GM23248 (cell line): ENCODE measurements at regions not wholly inside any gene's neighbourhood (a gene's known extent, or its start where the extent isn't known, plus 50 kb on each side); places are given as distances from the start of the nearest gene placed in this dataset.

Experiments used
- DNase-seq: peaks from one replicate; pipeline ENCODE4 v3.0.0-alpha.2; 2015
- H2AFZ ChIP-seq: fragments of 200-600 bp; sonication (generic); 2 replicates; pipeline ENCODE4 v1.6.1; 2016; ENCODE audit warnings: antibody characterized with exemption
- H3F3A ChIP-seq: fragments of 200-600 bp; sonication (generic); 2 replicates; pipeline ENCODE4 v1.6.1; 2016; ENCODE audit warnings: mild to moderate bottlenecking, antibody characterized with exemption, mixed run types; ENCODE audit not compliant: insufficient read depth
- H3K27ac ChIP-seq: fragments of 200-600 bp; sonication (generic); 2 replicates; pipeline ENCODE4 v1.5.1; 2016; ENCODE audit warnings: mild to moderate bottlenecking
- H3K27me3 ChIP-seq: fragments of 200-600 bp; sonication (generic); replicated peaks from 2 replicates; pipeline ENCODE4 v1.6.1; 2016; ENCODE audit warnings: mild to moderate bottlenecking; ENCODE audit not compliant: insufficient read depth
- H3K36me3 ChIP-seq: fragments of 200-600 bp; sonication (generic); 2 replicates; pipeline ENCODE4 v1.6.1; 2016; ENCODE audit warnings: low read depth, mild to moderate bottlenecking
- H3K4me1 ChIP-seq: fragments of 200-600 bp; sonication (generic); 2 replicates; pipeline ENCODE4 v1.6.1; 2016; ENCODE audit warnings: mild to moderate bottlenecking; ENCODE audit not compliant: insufficient read depth
- H3K4me2 ChIP-seq: fragments of 200-600 bp; sonication (generic); one replicate; pipeline ENCODE4 v1.6.1; 2016; ENCODE audit warnings: mild to moderate bottlenecking; ENCODE audit not compliant: unreplicated experiment
- H3K4me3 ChIP-seq: fragments of 200-600 bp; sonication (generic); 2 replicates; pipeline ENCODE4 v1.5.1; 2016; ENCODE audit warnings: mild to moderate bottlenecking
- H3K79me2 ChIP-seq: fragments of 200-600 bp; sonication (generic); 2 replicates; pipeline ENCODE4 v1.6.1; 2016; ENCODE audit warnings: mild to moderate bottlenecking; ENCODE audit not compliant: insufficient read depth
- H3K9ac ChIP-seq: fragments of 200-600 bp; sonication (generic); 2 replicates; pipeline ENCODE4 v1.6.1; 2016; ENCODE audit warnings: mild to moderate bottlenecking
- H3K9me2 ChIP-seq: fragments of 200-600 bp; sonication (generic); 2 replicates; pipeline ENCODE4 v1.6.1; 2016; ENCODE audit warnings: mixed run types, mild to moderate bottlenecking, moderate library complexity; ENCODE audit not compliant: insufficient read depth
- H3K9me3 ChIP-seq: fragments of 200-600 bp; sonication (generic); one replicate; pipeline ENCODE4 v1.6.1; 2017; ENCODE audit warnings: low read depth
- H4K20me1 ChIP-seq: fragments of 200-600 bp; sonication (generic); 2 replicates; pipeline ENCODE4 v1.6.0; 2016; ENCODE audit not compliant: insufficient read depth
- EZH2 ChIP-seq: fragments of 200-600 bp; sonication (generic); IDR thresholded peaks from 2 replicates; pipeline ENCODE4 v1.6.1; 2018; ENCODE audit warnings: antibody characterized with exemption, mild to moderate bottlenecking; ENCODE audit not compliant: insufficient read depth, poor library complexity, severe bottlenecking
- EZH2phosphoT487 ChIP-seq: fragments of 200-600 bp; sonication (generic); IDR thresholded peaks from 2 replicates; pipeline ENCODE4 v1.6.1; 2018; ENCODE audit warnings: antibody characterized with exemption, moderate library complexity, mild to moderate bottlenecking, low read depth; ENCODE audit not compliant: insufficient read depth
- WGBS, 2 experiments: methylation state at CpG; one replicate each; pipeline ENCODE4 v1.1.6; 2015 to 2017; ENCODE audit warnings: low lambda C conversion rate in 2 of 2, low coverage in 1 of 2; ENCODE audit errors: missing lambda C conversion rate in 2 of 2; 5-methylcytosine and 5-hydroxymethylcytosine counted together
- in situ Hi-C: fragments of 300-500 bp; cut with MboI; formaldehyde crosslinking; loops from 2 replicates; pipeline ENCODE4 v1.15.0; 2020

DNA sequence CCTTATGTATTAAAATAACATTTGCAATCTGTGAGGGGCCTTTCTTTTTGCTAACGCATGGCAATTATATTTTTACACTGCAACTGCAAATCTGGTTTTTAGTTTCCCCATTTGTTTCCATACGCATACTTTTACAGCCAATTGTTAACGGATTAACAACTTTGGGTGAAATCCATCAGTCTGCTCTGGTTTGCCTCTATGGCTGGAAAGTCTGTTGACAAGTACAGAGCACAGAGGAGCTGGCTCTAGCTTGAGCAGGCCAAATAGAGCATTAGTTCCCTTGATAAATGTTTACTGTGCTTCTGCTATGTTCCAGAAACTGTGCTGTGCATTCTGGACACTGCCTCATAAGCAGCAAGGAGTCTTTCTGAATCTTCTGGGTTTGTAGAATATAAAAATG, 400.4 kb upstream of the KIF2A start:
- 2 to 3% methylated on average over 3 of the region's 3 CpGs for WGBS, 2 experiments
- no peak overlapping the region for H3K9ac ChIP-seq
- no peak overlapping the region for H3K4me3 ChIP-seq
- H3K79me2 ChIP-seq = no peaks in the 10 kb centered on the region
- TF ChIP-seq EZH2phosphoT487 (no peak), EZH2 (no peak)
- no peaks in the 10 kb centered on the region for H3K9me3 ChIP-seq
- H3K9me2 ChIP-seq = no peaks in the 10 kb centered on the region
- H2AFZ ChIP-seq = no peak overlapping the region
- DNase-seq = no peak
- H3F3A ChIP-seq = no peaks in the 10 kb centered on the region
- no peak overlapping the region for H3K4me2 ChIP-seq
- no peak overlapping the region for H3K27ac ChIP-seq
- no peaks in the 10 kb centered on the region for H3K4me1 ChIP-seq
- H3K36me3 ChIP-seq = no peaks in the 10 kb centered on the region
- no peaks in the 10 kb centered on the region for H3K27me3 ChIP-seq
- no peaks in the 10 kb centered on the region for H4K20me1 ChIP-seq
- in situ Hi-C loops = no loop called here

DNA sequence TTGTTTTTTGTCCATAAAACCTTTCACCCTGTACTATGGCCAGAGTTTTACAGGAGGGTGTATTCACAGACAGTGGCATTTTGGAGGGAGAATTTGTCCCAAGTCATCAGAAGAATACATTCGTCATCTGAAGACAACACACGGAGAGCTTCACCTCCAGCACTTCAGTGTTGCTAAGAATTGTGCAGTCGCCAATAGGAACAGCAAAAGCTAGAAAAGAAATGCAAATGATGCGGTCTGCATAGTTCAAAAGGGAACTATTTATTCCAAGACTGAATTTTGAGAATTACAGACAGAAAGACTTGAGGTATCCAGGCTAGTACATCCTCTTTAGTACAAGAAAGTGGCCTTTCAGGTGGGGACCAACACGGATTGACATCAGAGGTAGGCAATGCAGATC, 399.2 kb upstream of the KIF2A start:
- Histone ChIP-seq H3K9ac (no peak overlapping the region), H3K79me2 (no peaks in the 10 kb centered on the region), H3K27ac (no peak overlapping the region), H2AFZ (no peak overlapping the region), H3F3A (no peaks in the 10 kb centered on the region), H4K20me1 (no peaks in the 10 kb centered on the region), H3K9me3 (no peaks in the 10 kb centered on the region), H3K9me2 (no peaks in the 10 kb centered on the region), H3K4me2 (no peak overlapping the region), H3K36me3 (no peaks in the 10 kb centered on the region), H3K27me3 (no peaks in the 10 kb centered on the region), H3K4me3 (no peak overlapping the region), H3K4me1 (no peaks in the 10 kb centered on the region)
- DNase-seq = no peak
- WGBS, 2 experiments = 34 to 35% methylated on average over 5 of the region's 5 CpGs
- no peak for TF ChIP-seq EZH2
- in situ Hi-C loops = no loop called here

- no peak overlapping the region for H3K9ac ChIP-seq
- no peak overlapping the region for H3K4me2 ChIP-seq
- no peak overlapping the region for H2AFZ ChIP-seq
- no peaks in the 10 kb centered on the region for H3K79me2 ChIP-seq
- in situ Hi-C loops = no loop called here
- H3K9me2 ChIP-seq = no peaks in the 10 kb centered on the region
- no peaks in the 10 kb centered on the region for H3K36me3 ChIP-seq
- no peaks in the 10 kb centered on the region for H3K9me3 ChIP-seq
- H3K4me1 ChIP-seq = no peaks in the 10 kb centered on the region
- 30 to 31% methylated on average over 4 of the region's 4 CpGs for WGBS, 2 experiments
- no peak overlapping the region for H3K4me3 ChIP-seq
- no peaks in the 10 kb centered on the region for H3F3A ChIP-seq
- H3K27ac ChIP-seq = no peak overlapping the region
- DNase-seq = no peak
- H3K27me3 ChIP-seq = no peaks in the 10 kb centered on the region
- TF ChIP-seq EZH2 = no peak
- H4K20me1 ChIP-seq = no peaks in the 10 kb centered on the region
Measured at GRCh38 chr5:61907995-61908394, 398.0 kb upstream of the KIF2A start.

GRCh38 chr5:61910771-61911170, 395.2 kb upstream of the KIF2A start:
- Histone ChIP-seq H3K4me1 (no peaks in the 10 kb centered on the region), H3K4me3 (no peak overlapping the region), H2AFZ (no peak overlapping the region), H3F3A (no peaks in the 10 kb centered on the region), H3K27ac (no peak overlapping the region), H3K79me2 (no peaks in the 10 kb centered on the region), H4K20me1 (no peaks in the 10 kb centered on the region), H3K36me3 (no peaks in the 10 kb centered on the region), H3K9me2 (no peaks in the 10 kb centered on the region), H3K4me2 (no peak overlapping the region), H3K9me3 (no peaks in the 10 kb centered on the region), H3K9ac (no peak overlapping the region), H3K27me3 (no peaks in the 10 kb centered on the region)
- in situ Hi-C loops = no loop called here
- peak; percentile 2 for DNase-seq
- TF ChIP-seq EZH2 = no peak
- no peak for TF ChIP-seq EZH2phosphoT487
- WGBS, 2 experiments = 41 to 46% methylated on average over 2 of the region's 2 CpGs

- in situ Hi-C loops = no loop called here
Measured at GRCh38 chr5:61912559-61912958, 393.4 kb upstream of the KIF2A start.

More at GRCh38 chr5:61912559-61912958, 393.4 kb upstream of the KIF2A start:
- Histone ChIP-seq H3F3A (no peaks in the 10 kb centered on the region), H3K4me3 (no peak overlapping the region), H3K27ac (no peak overlapping the region), H3K27me3 (no peaks in the 10 kb centered on the region), H3K4me2 (no peak overlapping the region), H2AFZ (no peak overlapping the region), H4K20me1 (no peaks in the 10 kb centered on the region), H3K9ac (no peak overlapping the region), H3K4me1 (no peaks in the 10 kb centered on the region), H3K79me2 (no peaks in the 10 kb centered on the region), H3K9me2 (no peaks in the 10 kb centered on the region), H3K36me3 (no peaks in the 10 kb centered on the region), H3K9me3 (no peaks in the 10 kb centered on the region)
- WGBS, 2 experiments = 43 to 45% methylated on average over 6 of the region's 6 CpGs
- no peak for TF ChIP-seq EZH2
- DNase-seq = no peak
